Epithelial cell of esophagus (primary cell): ENCODE measurements at regions not wholly inside any gene's neighbourhood (a gene's known extent, or its start where the extent isn't known, plus 50 kb on each side); places are given as distances from the start of the nearest gene placed in this dataset.

Experiments used
- DNase-seq: peaks from one replicate; pipeline ENCODE4 v3.0.0; 2010; ENCODE audit warnings: low read depth
- H3K4me3 ChIP-seq: 2 replicates; pipeline ENCODE4 v1.5.1; 2011; ENCODE audit warnings: mild to moderate bottlenecking, low read length, control low read depth
- CTCF ChIP-seq: IDR thresholded peaks from 2 replicates; pipeline ENCODE4 v1.5.1; 2011; ENCODE audit warnings: low read depth, mild to moderate bottlenecking, low read length, control low read depth, inconsistent platforms; ENCODE audit not compliant: insufficient read depth; ENCODE audit errors: missing control alignments

GRCh38 chr18:27787547-27787946 lies 389.4 kb downstream of the CDH2 start:
- H3K4me3 ChIP-seq: no peak overlapping the region
- no peak for TF ChIP-seq CTCF
- DNase-seq: no peak

DNA sequence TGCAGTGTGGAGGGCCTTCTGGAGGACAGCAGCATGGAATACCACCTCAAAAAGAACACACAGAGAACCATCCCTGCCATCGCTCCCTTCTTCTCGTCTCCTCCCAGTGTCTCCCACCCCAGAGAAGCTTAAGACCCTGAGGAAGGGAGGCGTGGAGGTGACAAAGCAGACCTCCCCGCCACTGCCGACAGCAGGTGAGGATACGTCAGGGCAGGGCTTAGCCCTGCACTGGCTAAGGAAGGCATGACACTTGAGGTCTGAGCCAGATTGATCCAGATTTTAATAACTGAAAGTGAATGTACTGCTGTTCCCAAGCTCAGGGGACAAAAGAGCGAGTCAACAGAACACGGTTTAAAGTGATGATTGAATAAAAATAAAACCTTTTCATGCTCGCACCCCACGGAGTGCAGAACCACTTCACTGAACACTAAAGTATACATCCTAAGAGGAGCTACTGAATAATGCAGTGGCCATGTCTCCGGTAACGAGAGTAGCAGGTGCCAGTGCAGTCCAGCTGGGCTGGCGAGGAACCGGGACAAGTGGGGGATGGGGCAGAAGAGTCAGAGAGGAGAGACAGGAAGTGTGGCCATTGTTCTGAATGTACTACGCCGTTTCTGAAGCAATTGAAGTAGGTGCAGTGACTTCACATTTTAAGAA lies 391.0 kb downstream of the CDH2 start:
- H3K4me3 ChIP-seq: no peak overlapping the region
- no peak for DNase-seq
- TF ChIP-seq CTCF: no peak

GRCh38 chr18:27780061-27780745 lies 396.7 kb downstream of the CDH2 start:
- TF ChIP-seq CTCF: no peak
- no peak overlapping the region for H3K4me3 ChIP-seq
- peak; percentile 18 for DNase-seq

DNA sequence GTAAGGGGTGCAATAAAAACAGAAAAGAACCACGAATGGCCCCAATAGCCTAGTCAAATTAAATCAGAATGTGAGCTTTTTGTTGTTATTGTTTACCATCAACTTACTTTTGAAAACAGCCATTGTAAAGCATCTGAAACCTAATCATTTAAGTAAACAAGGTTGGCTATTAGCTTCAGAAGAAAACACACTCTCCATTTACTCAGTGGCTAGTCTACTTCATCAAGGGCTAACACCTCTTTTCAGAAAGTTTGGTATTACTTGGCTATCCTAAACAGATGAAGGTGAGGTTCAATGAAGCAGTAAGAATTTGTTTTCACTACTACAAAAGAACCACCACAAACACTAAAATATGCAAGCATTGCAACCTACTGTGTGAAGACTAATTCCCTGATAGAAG lies 398.0 kb downstream of the CDH2 start:
- DNase-seq: no peak
- H3K4me3 ChIP-seq: no peak overlapping the region
- no peak for TF ChIP-seq CTCF

GRCh38 chr18:27778441-27778840 lies 398.5 kb downstream of the CDH2 start:
- no peak overlapping the region for H3K4me3 ChIP-seq
- peak; percentile 81 for TF ChIP-seq CTCF
- DNase-seq: peak; percentile 35

DNA sequence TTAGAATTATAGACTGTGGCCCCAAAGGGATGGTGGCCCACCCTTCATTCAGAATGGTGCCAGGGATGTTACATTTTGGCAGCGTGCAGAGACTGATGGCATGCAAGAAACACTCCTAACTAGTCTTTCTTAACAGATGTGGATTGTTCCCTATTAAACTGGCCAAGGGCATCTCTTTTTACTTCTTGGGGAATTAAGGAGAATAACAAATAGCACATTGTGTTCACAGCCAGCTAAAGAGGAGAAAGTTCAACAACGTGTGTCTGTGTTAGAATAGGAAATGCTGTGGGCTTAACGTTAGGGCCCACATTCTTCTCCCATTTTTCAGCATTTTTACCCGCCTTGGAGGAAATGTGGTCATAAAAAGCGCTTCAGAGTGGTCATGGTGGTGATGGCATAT lies 404.8 kb downstream of the CDH2 start:
- DNase-seq: no peak
- H3K4me3 ChIP-seq: no peak overlapping the region
- no peak for TF ChIP-seq CTCF

DNA sequence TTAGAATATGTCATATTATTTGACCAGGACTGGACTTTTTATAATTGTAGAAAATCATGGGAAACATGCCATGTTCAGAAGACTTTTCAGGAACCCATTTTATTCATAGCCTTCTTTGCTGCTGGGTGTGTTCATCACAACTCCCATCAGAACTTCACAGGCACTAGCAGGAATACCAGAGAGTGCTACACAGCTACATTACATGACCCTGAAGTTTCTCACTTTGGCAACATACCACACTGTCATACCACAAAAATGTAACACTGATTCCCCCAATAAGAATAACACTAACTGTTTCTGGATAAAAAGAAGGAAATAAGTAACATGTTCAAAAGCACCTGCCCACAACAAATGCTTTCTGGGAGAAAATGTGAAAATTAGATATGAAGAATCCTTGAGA lies 405.4 kb downstream of the CDH2 start:
- no peak for DNase-seq
- no peak for TF ChIP-seq CTCF
- H3K4me3 ChIP-seq: no peak overlapping the region
